ENCODE measurements at regions not wholly inside any gene's neighbourhood (a gene's known extent, or its start where the extent isn't known, plus 50 kb on each side); places are given as distances from the start of the nearest gene placed in this dataset.

DNA sequence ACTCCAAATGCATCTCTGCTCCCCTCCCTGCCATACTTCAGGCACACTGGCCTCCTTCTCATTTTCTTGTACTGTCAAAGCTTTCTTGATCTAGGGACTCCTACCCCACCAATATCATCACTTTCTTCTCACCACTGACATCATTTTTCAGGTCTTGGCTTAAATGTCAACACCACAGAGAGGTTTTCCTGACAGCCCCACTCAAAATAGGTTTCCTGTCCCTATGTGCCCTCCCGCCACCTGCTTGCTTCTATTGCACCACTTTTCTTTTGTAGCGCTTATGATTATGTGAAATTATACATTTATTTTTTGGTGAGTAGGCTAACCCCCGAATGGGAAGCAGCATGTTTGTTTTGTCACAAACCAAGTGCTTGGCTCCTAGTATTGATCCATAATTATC, 164.6 kb downstream of the NDFIP2 start:
- Histone ChIP-seq H3K9me3 (ENCODE audit: control insufficient read depth, low read depth, low read length) (no peaks in the 10 kb centered on the region), H3K9me1 (ENCODE audit: control insufficient read depth, extremely low read depth, insufficient read depth, low read length) (no peaks in the 10 kb centered on the region), H3K4me2 (ENCODE audit: control insufficient read depth, extremely low read depth, insufficient read depth, low read depth, low read length) (no peak overlapping the region), H3K79me2 (ENCODE audit: control insufficient read depth, insufficient read depth, low read length) (no peaks in the 10 kb centered on the region), H3K9ac (ENCODE audit: control insufficient read depth, extremely low read depth, insufficient read depth, low read length) (no peak overlapping the region), H2AFZ (ENCODE audit: control insufficient read depth, low read length) (no peak overlapping the region), H3K4me3 (ENCODE audit: control insufficient read depth in 2 of 3, extremely low read depth in 1 of 3, insufficient read depth in 2 of 3, low read depth in 1 of 3, low read length in 3 of 3) (no peak overlapping the region), H3K27ac (ENCODE audit: control insufficient read depth, insufficient read depth, low read length) (no peak overlapping the region), H3K4me1 (ENCODE audit: control insufficient read depth, extremely low read depth, insufficient read depth, low read length) (peaks cover 26% of the 10 kb centered on the region), H3K27me3 (ENCODE audit: control insufficient read depth, extremely low read depth, insufficient read depth, low read length) (no peaks in the 10 kb centered on the region), H3K36me3 (ENCODE audit: control insufficient read depth in 2 of 2, extremely low read depth in 1 of 2, insufficient read depth in 2 of 2, low read length in 2 of 2) (no peaks in the 10 kb centered on the region), H4K20me1 (ENCODE audit: control insufficient read depth, extremely low read depth, insufficient read depth, low read length) (no peaks in the 10 kb centered on the region)
- DNase-seq (ENCODE audit: low read depth, low spot score) (no peak), FAIRE-seq (no peak)
- no peak for TF ChIP-seq EZH2 (IDR thresholded peaks at IDR 0.05; ENCODE audit: low read length)
- TF ChIP-seq, protein P1, sequence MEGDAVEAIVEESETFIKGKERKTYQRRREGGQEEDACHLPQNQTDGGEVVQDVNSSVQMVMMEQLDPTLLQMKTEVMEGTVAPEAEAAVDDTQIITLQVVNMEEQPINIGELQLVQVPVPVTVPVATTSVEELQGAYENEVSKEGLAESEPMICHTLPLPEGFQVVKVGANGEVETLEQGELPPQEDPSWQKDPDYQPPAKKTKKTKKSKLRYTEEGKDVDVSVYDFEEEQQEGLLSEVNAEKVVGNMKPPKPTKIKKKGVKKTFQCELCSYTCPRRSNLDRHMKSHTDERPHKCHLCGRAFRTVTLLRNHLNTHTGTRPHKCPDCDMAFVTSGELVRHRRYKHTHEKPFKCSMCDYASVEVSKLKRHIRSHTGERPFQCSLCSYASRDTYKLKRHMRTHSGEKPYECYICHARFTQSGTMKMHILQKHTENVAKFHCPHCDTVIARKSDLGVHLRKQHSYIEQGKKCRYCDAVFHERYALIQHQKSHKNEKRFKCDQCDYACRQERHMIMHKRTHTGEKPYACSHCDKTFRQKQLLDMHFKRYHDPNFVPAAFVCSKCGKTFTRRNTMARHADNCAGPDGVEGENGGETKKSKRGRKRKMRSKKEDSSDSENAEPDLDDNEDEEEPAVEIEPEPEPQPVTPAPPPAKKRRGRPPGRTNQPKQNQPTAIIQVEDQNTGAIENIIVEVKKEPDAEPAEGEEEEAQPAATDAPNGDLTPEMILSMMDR (optimal IDR thresholded peaks at IDR 0.05 in 1 of 3, IDR thresholded peaks at IDR 0.05 in 1 of 3, conservative IDR thresholded peaks at IDR 0.05 in 1 of 3; ENCODE audit: extremely low read depth in 1 of 3, insufficient read depth in 2 of 3, low read length in 3 of 3), result no peak
- dilution Hi-C loops (cut with MboI; ENCODE audit: extremely low pct_ligation_motif_present, low sequenced_read_pairs), result no loop called here

- DNase-seq (ENCODE audit: low read depth, low spot score), result no peak
- Histone ChIP-seq H3K79me2 (ENCODE audit: control insufficient read depth, insufficient read depth, low read length) (no peaks in the 10 kb centered on the region), H3K9ac (ENCODE audit: control insufficient read depth, extremely low read depth, insufficient read depth, low read length) (no peak overlapping the region), H3K27ac (ENCODE audit: control insufficient read depth, insufficient read depth, low read length) (no peak overlapping the region), H3K4me2 (ENCODE audit: control insufficient read depth, extremely low read depth, insufficient read depth, low read depth, low read length) (no peak overlapping the region), H4K20me1 (ENCODE audit: control insufficient read depth, extremely low read depth, insufficient read depth, low read length) (no peaks in the 10 kb centered on the region), H3K36me3 (ENCODE audit: control insufficient read depth in 2 of 2, extremely low read depth in 1 of 2, insufficient read depth in 2 of 2, low read length in 2 of 2) (no peaks in the 10 kb centered on the region), H2AFZ (ENCODE audit: control insufficient read depth, low read length) (no peak overlapping the region), H3K9me1 (ENCODE audit: control insufficient read depth, extremely low read depth, insufficient read depth, low read length) (no peaks in the 10 kb centered on the region), H3K4me1 (ENCODE audit: control insufficient read depth, extremely low read depth, insufficient read depth, low read length) (peaks cover 13% of the 10 kb centered on the region), H3K4me3 (ENCODE audit: control insufficient read depth in 2 of 3, extremely low read depth in 1 of 3, insufficient read depth in 2 of 3, low read depth in 1 of 3, low read length in 3 of 3) (no peak overlapping the region), H3K9me3 (ENCODE audit: control insufficient read depth, low read depth, low read length) (no peaks in the 10 kb centered on the region), H3K27me3 (ENCODE audit: control insufficient read depth, extremely low read depth, insufficient read depth, low read length) (no peaks in the 10 kb centered on the region)
- dilution Hi-C loops (cut with MboI; ENCODE audit: extremely low pct_ligation_motif_present, low sequenced_read_pairs), result no loop called here
- no peak for FAIRE-seq
- TF ChIP-seq EZH2 (IDR thresholded peaks at IDR 0.05; ENCODE audit: low read length), result no peak
- TF ChIP-seq, protein P1 (optimal IDR thresholded peaks at IDR 0.05 in 1 of 3, IDR thresholded peaks at IDR 0.05 in 1 of 3, conservative IDR thresholded peaks at IDR 0.05 in 1 of 3; ENCODE audit: extremely low read depth in 1 of 3, insufficient read depth in 2 of 3, low read length in 3 of 3), result no peak
These were observed 161.6 kb downstream of the NDFIP2 start for GRCh38 chr13:79642596-79642995.

All from keratinocyte (primary cell).